SK-N-SH treated with all-trans-retinoic acid at 6 μM for 48 hours (cell line): ENCODE measurements at regions not wholly inside any gene's neighbourhood (a gene's known extent, or its start where the extent isn't known, plus 50 kb on each side); places are given as distances from the start of the nearest gene placed in this dataset.

Experiments used
- BACH2 ChIP-seq: fragments of 250-450 bp; sonication (Bioruptor Pico); IDR thresholded peaks from 2 replicates; pipeline ENCODE4 v1.9.0; 2021; ENCODE audit warnings: mild to moderate bottlenecking, borderline replicate concordance
- CSDC2 ChIP-seq: fragments of 250-450 bp; sonication (Bioruptor Pico); IDR thresholded peaks from 2 replicates; pipeline ENCODE4 v1.5.0; 2020; ENCODE audit warnings: mild to moderate bottlenecking, moderate library complexity
- CSRNP3 ChIP-seq: fragments of 250-450 bp; sonication (Bioruptor Pico); IDR thresholded peaks from 2 replicates; pipeline ENCODE4 v1.5.1; 2021; ENCODE audit warnings: mild to moderate bottlenecking, moderate library complexity
- ESRRG ChIP-seq: fragments of 250-450 bp; sonication (Bioruptor Pico); IDR thresholded peaks from 2 replicates; pipeline ENCODE4 v1.6.1; 2021; ENCODE audit warnings: mild to moderate bottlenecking
- TSHZ2 ChIP-seq: fragments of 250-450 bp; sonication (Bioruptor Pico); IDR thresholded peaks from 2 replicates; pipeline ENCODE4 v1.5.0; 2020; ENCODE audit warnings: mild to moderate bottlenecking, moderate library complexity
- ZFP3 ChIP-seq: fragments of 250-450 bp; sonication (Bioruptor Pico); IDR thresholded peaks from 2 replicates; pipeline ENCODE4 v1.5.0; 2020; ENCODE audit warnings: mild to moderate bottlenecking, moderate library complexity
- ZFP30 ChIP-seq: fragments of 450-650 bp; formaldehyde crosslinking; IDR thresholded peaks from 2 replicates; pipeline ENCODE4 v1.5.0; 2022; ENCODE audit warnings: mild to moderate bottlenecking, moderate library complexity
- ZNF565 ChIP-seq: fragments of 450-650 bp; formaldehyde crosslinking; conservative IDR thresholded peaks from 2 replicates; pipeline ENCODE4 v1.5.0; 2020; ENCODE audit warnings: low read depth, mild to moderate bottlenecking, moderate library complexity
- ZNF70 ChIP-seq: fragments of 450-650 bp; formaldehyde crosslinking; IDR thresholded peaks from 2 replicates; pipeline ENCODE4 v1.5.0; 2020; ENCODE audit warnings: mild to moderate bottlenecking, moderate library complexity
- TF ChIP-seq, protein P1 (sequence below): fragments of 250-450 bp; sonication (Bioruptor Pico); IDR thresholded peaks from 2 replicates; pipeline ENCODE4 v1.5.1; 2020; ENCODE audit warnings: low read depth, mild to moderate bottlenecking, moderate library complexity
- TF ChIP-seq, protein P2 (sequence below): fragments of 250-450 bp; sonication (Bioruptor Pico); IDR thresholded peaks from 2 replicates; pipeline ENCODE4 v1.8.0; 2020; ENCODE audit warnings: mild to moderate bottlenecking, moderate library complexity, borderline replicate concordance

DNA sequence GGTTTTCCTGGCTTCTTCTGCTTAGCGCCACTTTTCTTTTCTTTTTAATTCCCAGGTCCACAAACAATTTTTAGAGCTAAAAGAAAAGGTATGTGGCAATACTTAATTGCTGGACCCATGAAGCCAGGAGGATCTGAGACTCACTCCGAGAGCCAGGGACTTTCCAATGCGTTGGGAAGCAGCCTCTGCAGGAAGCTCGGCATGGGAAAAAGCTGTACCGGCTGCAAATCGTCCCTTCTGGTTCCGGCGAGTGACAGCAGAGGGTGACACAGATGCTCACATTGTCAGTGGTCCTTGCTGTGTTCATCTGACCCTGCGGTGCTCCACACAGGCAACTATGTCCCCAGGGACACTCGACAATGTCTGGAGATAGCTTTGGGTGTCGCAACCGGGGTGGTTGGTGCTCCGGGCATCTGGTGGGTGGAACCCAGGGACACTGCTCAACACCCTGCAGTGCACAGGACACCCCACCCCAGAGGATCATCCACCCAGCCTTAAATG is 164.0 kb downstream of the PRKX start:
- TF ChIP-seq CSRNP3 (CRISPR knock-in tag) (no peak), ZNF565 (CRISPR knock-in tag) (no peak), TSHZ2 (CRISPR knock-in tag) (no peak), BACH2 (no peak), ZNF70 (CRISPR knock-in tag) (no peak), ESRRG (CRISPR knock-in tag) (no peak), ZFP3 (CRISPR knock-in tag) (no peak), CSDC2 (no peak), ZFP30 (CRISPR knock-in tag) (no peak)
- TF ChIP-seq, protein P1, sequence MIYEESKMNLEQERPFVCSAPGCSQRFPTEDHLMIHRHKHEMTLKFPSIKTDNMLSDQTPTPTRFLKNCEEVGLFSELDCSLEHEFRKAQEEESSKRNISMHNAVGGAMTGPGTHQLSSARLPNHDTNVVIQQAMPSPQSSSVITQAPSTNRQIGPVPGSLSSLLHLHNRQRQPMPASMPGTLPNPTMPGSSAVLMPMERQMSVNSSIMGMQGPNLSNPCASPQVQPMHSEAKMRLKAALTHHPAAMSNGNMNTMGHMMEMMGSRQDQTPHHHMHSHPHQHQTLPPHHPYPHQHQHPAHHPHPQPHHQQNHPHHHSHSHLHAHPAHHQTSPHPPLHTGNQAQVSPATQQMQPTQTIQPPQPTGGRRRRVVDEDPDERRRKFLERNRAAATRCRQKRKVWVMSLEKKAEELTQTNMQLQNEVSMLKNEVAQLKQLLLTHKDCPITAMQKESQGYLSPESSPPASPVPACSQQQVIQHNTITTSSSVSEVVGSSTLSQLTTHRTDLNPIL: no peak
- TF ChIP-seq, protein P2, sequence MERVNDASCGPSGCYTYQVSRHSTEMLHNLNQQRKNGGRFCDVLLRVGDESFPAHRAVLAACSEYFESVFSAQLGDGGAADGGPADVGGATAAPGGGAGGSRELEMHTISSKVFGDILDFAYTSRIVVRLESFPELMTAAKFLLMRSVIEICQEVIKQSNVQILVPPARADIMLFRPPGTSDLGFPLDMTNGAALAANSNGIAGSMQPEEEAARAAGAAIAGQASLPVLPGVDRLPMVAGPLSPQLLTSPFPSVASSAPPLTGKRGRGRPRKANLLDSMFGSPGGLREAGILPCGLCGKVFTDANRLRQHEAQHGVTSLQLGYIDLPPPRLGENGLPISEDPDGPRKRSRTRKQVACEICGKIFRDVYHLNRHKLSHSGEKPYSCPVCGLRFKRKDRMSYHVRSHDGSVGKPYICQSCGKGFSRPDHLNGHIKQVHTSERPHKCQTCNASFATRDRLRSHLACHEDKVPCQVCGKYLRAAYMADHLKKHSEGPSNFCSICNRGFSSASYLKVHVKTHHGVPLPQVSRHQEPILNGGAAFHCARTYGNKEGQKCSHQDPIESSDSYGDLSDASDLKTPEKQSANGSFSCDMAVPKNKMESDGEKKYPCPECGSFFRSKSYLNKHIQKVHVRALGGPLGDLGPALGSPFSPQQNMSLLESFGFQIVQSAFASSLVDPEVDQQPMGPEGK (CRISPR knock-in tag): no peak
